ENCODE measurements at regions not wholly inside any gene's neighbourhood (a gene's known extent, or its start where the extent isn't known, plus 50 kb on each side); places are given as distances from the start of the nearest gene placed in this dataset.

- TF ChIP-seq EZH2 (IDR thresholded peaks at IDR 0.05; ENCODE audit: insufficient read depth, poor library complexity, severe bottlenecking) (no peak), EZH2phosphoT487 (IDR thresholded peaks at IDR 0.05; ENCODE audit: insufficient read depth, low read depth) (no peak)
These were observed 1168.4 kb downstream of the TMEM121 start for GRCh38 chr14:106694638-106695393.
